DND-41 (cell line): ENCODE measurements at regions not wholly inside any gene's neighbourhood (a gene's known extent, or its start where the extent isn't known, plus 50 kb on each side); places are given as distances from the start of the nearest gene placed in this dataset.

Source experiments
- ATAC-seq: fragments of 200-7000 bp; cut with Tn5 transposase; 3 replicates; pipeline ENCODE4 v1.9.1; 2021; ENCODE audit warnings: low read depth; ENCODE audit not compliant: insufficient read depth
- DNase-seq: peaks from one replicate; pipeline ENCODE4 v3.0.0-alpha.2; 2020
- H2AFZ ChIP-seq: 2 replicates; pipeline ENCODE4 v1.6.0; 2012; ENCODE audit warnings: low read depth, low read length
- H3K27ac ChIP-seq: 2 replicates; pipeline ENCODE4 v1.5.1; 2012; ENCODE audit warnings: low read length, inconsistent platforms
- H3K27me3 ChIP-seq: fragments of 200-600 bp; sonication (generic); 2 replicates; pipeline ENCODE4 v1.6.0; 2012; ENCODE audit warnings: low read length, mild to moderate bottlenecking, inconsistent platforms; ENCODE audit not compliant: insufficient read depth, poor library complexity
- H3K36me3 ChIP-seq: 2 replicates; pipeline ENCODE4 v1.5.1; 2012; ENCODE audit warnings: low read length, inconsistent platforms; ENCODE audit not compliant: insufficient read depth
- H3K4me1 ChIP-seq: 2 replicates; pipeline ENCODE4 v1.5.1; 2012; ENCODE audit warnings: mild to moderate bottlenecking, low read length; ENCODE audit not compliant: insufficient read depth
- H3K4me2 ChIP-seq: 2 replicates; pipeline ENCODE4 v1.6.0; 2012; ENCODE audit warnings: mild to moderate bottlenecking, moderate library complexity, low read length, inconsistent platforms; ENCODE audit not compliant: insufficient read depth
- H3K4me3 ChIP-seq, 2 experiments: fragments of 200-600 bp in 1 of 2; shearing (Covaris generic) in 1 of 2; 2 replicates each; pipeline ENCODE4 v1.5.1; 2012 to 2016; ENCODE audit warnings: inconsistent platforms in 2 of 2, low read length in 2 of 2, mild to moderate bottlenecking in 2 of 2, low read depth in 1 of 2, moderate library complexity in 1 of 2
- H3K79me2 ChIP-seq: 2 replicates; pipeline ENCODE4 v1.6.0; 2012; ENCODE audit warnings: low read length, inconsistent platforms; ENCODE audit not compliant: insufficient read depth
- H3K9ac ChIP-seq: 2 replicates; pipeline ENCODE4 v1.6.0; 2012; ENCODE audit warnings: low read depth, mild to moderate bottlenecking, inconsistent platforms, low read length, moderate library complexity
- H3K9me3 ChIP-seq: 2 replicates; pipeline ENCODE4 v1.5.1; 2012; ENCODE audit warnings: low read length, moderate library complexity, mild to moderate bottlenecking, inconsistent platforms; ENCODE audit not compliant: insufficient read depth, severe bottlenecking
- H4K20me1 ChIP-seq: 2 replicates; pipeline ENCODE4 v1.6.0; 2012; ENCODE audit warnings: low read length; ENCODE audit not compliant: insufficient read depth
- CTCF ChIP-seq: IDR thresholded peaks from 2 replicates; pipeline ENCODE4 v1.5.1; 2012; ENCODE audit warnings: borderline replicate concordance, low read length, moderate library complexity, mild to moderate bottlenecking; ENCODE audit not compliant: poor library complexity, severe bottlenecking; ENCODE audit errors: extremely low read depth
- EZH2 ChIP-seq: IDR thresholded peaks from 3 replicates; pipeline ENCODE4 v1.6.1; 2012; ENCODE audit warnings: borderline replicate concordance, low read depth, mild to moderate bottlenecking, moderate library complexity, low read length, inconsistent platforms; ENCODE audit not compliant: severe bottlenecking

GRCh38 chr22:26998716-26999115, 341.3 kb downstream of the MIAT start:
- no peak overlapping the region for H3K27ac ChIP-seq
- no peak overlapping the region for H3K4me3 ChIP-seq
- H4K20me1 ChIP-seq: no peaks in the 10 kb centered on the region
- DNase-seq (no peak), ATAC-seq (no peak)
- H3K9ac ChIP-seq: no peak overlapping the region
- H3K36me3 ChIP-seq: no peaks in the 10 kb centered on the region
- no peak for TF ChIP-seq CTCF
- no peak for TF ChIP-seq EZH2
- H3K4me2 ChIP-seq: no peak overlapping the region
- no peak overlapping the region for H2AFZ ChIP-seq
- no peaks in the 10 kb centered on the region for H3K27me3 ChIP-seq
- H3K79me2 ChIP-seq: no peaks in the 10 kb centered on the region
- no peaks in the 10 kb centered on the region for H3K9me3 ChIP-seq
- H3K4me1 ChIP-seq: no peaks in the 10 kb centered on the region

- no peaks in the 10 kb centered on the region for H3K36me3 ChIP-seq
- H4K20me1 ChIP-seq: no peaks in the 10 kb centered on the region
- no peaks in the 10 kb centered on the region for H3K79me2 ChIP-seq
- H3K4me1 ChIP-seq: no peaks in the 10 kb centered on the region
- H3K9ac ChIP-seq: no peak overlapping the region
- ATAC-seq (no peak), DNase-seq (no peak)
- no peaks in the 10 kb centered on the region for H3K9me3 ChIP-seq
- H3K4me3 ChIP-seq: no peak overlapping the region
- H2AFZ ChIP-seq: no peak overlapping the region
- no peak overlapping the region for H3K4me2 ChIP-seq
- TF ChIP-seq CTCF (no peak), EZH2 (no peak)
- no peak overlapping the region for H3K27ac ChIP-seq
- H3K27me3 ChIP-seq: no peaks in the 10 kb centered on the region
These were observed 345.9 kb downstream of the MIAT start for GRCh38 chr22:27003297-27003696.

GRCh38 chr22:27004434-27004833, 347.0 kb downstream of the MIAT start:
- Histone ChIP-seq H3K4me3 (no peak overlapping the region), H3K4me2 (no peak overlapping the region), H3K27ac (no peak overlapping the region), H3K79me2 (no peaks in the 10 kb centered on the region), H2AFZ (no peak overlapping the region), H4K20me1 (no peaks in the 10 kb centered on the region), H3K9ac (no peak overlapping the region), H3K36me3 (no peaks in the 10 kb centered on the region), H3K4me1 (no peaks in the 10 kb centered on the region), H3K27me3 (no peaks in the 10 kb centered on the region), H3K9me3 (no peaks in the 10 kb centered on the region)
- TF ChIP-seq CTCF (no peak), EZH2 (no peak)
- ATAC-seq (no peak), DNase-seq (no peak)

GRCh38 chr22:27008454-27008853, 351.1 kb downstream of the MIAT start:
- Histone ChIP-seq H3K9me3 (no peaks in the 10 kb centered on the region), H3K4me2 (no peak overlapping the region), H3K4me1 (no peaks in the 10 kb centered on the region), H2AFZ (no peak overlapping the region), H3K9ac (no peak overlapping the region), H3K79me2 (no peaks in the 10 kb centered on the region), H3K4me3 (no peak overlapping the region), H3K27ac (no peak overlapping the region), H3K36me3 (no peaks in the 10 kb centered on the region), H4K20me1 (no peaks in the 10 kb centered on the region), H3K27me3 (no peaks in the 10 kb centered on the region)
- ATAC-seq (no peak), DNase-seq (no peak)
- TF ChIP-seq EZH2: no peak
- TF ChIP-seq CTCF: no peak
